GM23338 (cell line): ENCODE measurements at regions not wholly inside any gene's neighbourhood (a gene's known extent, or its start where the extent isn't known, plus 50 kb on each side); places are given as distances from the start of the nearest gene placed in this dataset.

Experiments used
- ATAC-seq: fragments of 200-7000 bp; cut with Tn5 transposase; 3 replicates; pipeline ENCODE4 v1.9.1; 2020
- DNase-seq: peaks from one replicate; pipeline ENCODE4 v3.0.0-alpha.2; 2015; ENCODE audit warnings: low spot score
- H2AFZ ChIP-seq: fragments of 200-600 bp; sonication (generic); 2 replicates; pipeline ENCODE4 v1.8.0; 2016; ENCODE audit warnings: antibody characterized with exemption, mild to moderate bottlenecking, moderate library complexity
- H3F3A ChIP-seq: fragments of 200-600 bp; sonication (generic); replicated peaks from 2 replicates; pipeline ENCODE4 v1.8.0; 2017; ENCODE audit warnings: antibody characterized with exemption, mixed run types, low read depth
- H3K27ac ChIP-seq: fragments of 200-600 bp; sonication (generic); 2 replicates; pipeline ENCODE4 v1.6.1; 2016; ENCODE audit warnings: low read depth
- H3K27me3 ChIP-seq: fragments of 200-600 bp; sonication (generic); 2 replicates; pipeline ENCODE4 v1.8.0; 2016; ENCODE audit warnings: mild to moderate bottlenecking, mixed run types, moderate library complexity; ENCODE audit not compliant: insufficient read depth
- H3K36me3 ChIP-seq: fragments of 200-600 bp; sonication (generic); 2 replicates; pipeline ENCODE4 v1.8.0; 2016; ENCODE audit warnings: mild to moderate bottlenecking; ENCODE audit not compliant: insufficient read depth
- H3K4me1 ChIP-seq: fragments of 200-600 bp; sonication (generic); 2 replicates; pipeline ENCODE4 v1.8.0; 2016; ENCODE audit warnings: mild to moderate bottlenecking, moderate library complexity; ENCODE audit not compliant: insufficient read depth
- H3K4me2 ChIP-seq: fragments of 200-600 bp; sonication (generic); 2 replicates; pipeline ENCODE4 v1.7.1; 2017; ENCODE audit warnings: mixed run types
- H3K4me3 ChIP-seq: fragments of 200-600 bp; sonication (generic); 2 replicates; pipeline ENCODE4 v1.6.1; 2016; ENCODE audit warnings: mixed run types
- H3K79me2 ChIP-seq: fragments of 200-600 bp; sonication (generic); replicated peaks from 2 replicates; pipeline ENCODE4 v1.8.0; 2017; ENCODE audit warnings: mild to moderate bottlenecking; ENCODE audit not compliant: insufficient read depth
- H3K9me2 ChIP-seq: fragments of 200-600 bp; sonication (generic); 2 replicates; pipeline ENCODE4 v1.8.0; 2017; ENCODE audit not compliant: insufficient read depth
- H4K20me1 ChIP-seq: fragments of 200-600 bp; sonication (generic); replicated peaks from 2 replicates; pipeline ENCODE4 v1.8.0; 2017; ENCODE audit warnings: mild to moderate bottlenecking; ENCODE audit not compliant: insufficient read depth
- H3K27ac Mint-ChIP-seq: 2 replicates; pipeline ENCODE4 v1.8.0; 2020; ENCODE audit warnings: inconsistent platforms, mild to moderate bottlenecking, moderate library complexity, mixed read lengths
- H3K27me3 Mint-ChIP-seq: 3 replicates; pipeline ENCODE4 v1.8.0; 2022; ENCODE audit warnings: low read depth, mild to moderate bottlenecking, moderate library complexity, mixed read lengths, inconsistent platforms; ENCODE audit not compliant: insufficient read depth, poor library complexity
- H3K36me3 Mint-ChIP-seq: 3 replicates; pipeline ENCODE4 v1.8.0; 2021; ENCODE audit warnings: low read depth, mild to moderate bottlenecking, inconsistent platforms, moderate library complexity, mixed read lengths
- H3K4me1 Mint-ChIP-seq: 3 replicates; pipeline ENCODE4 v1.8.0; 2020; ENCODE audit warnings: mild to moderate bottlenecking, inconsistent platforms, mixed read lengths
- H3K4me3 Mint-ChIP-seq: 3 replicates; pipeline ENCODE4 v1.8.0; 2021; ENCODE audit warnings: moderate library complexity, mild to moderate bottlenecking, inconsistent platforms, mixed read lengths
- H3K9me3 Mint-ChIP-seq: 3 replicates; pipeline ENCODE4 v1.8.0; 2020; ENCODE audit warnings: moderate library complexity, mild to moderate bottlenecking, inconsistent platforms, mixed read lengths
- POLR2AphosphoS5 ChIP-seq: IDR thresholded peaks from 2 replicates; pipeline ENCODE4 v1.6.1; 2016; ENCODE audit warnings: antibody characterized with exemption, low read depth
- ZNF114 ChIP-seq: fragments of 250-450 bp; sonication (Bioruptor Pico); IDR thresholded peaks from 2 replicates; pipeline ENCODE4 v1.5.0; 2020; ENCODE audit warnings: mild to moderate bottlenecking, moderate library complexity
- ZNF331 ChIP-seq: fragments of 250-450 bp; sonication (Bioruptor Pico); IDR thresholded peaks from 2 replicates; pipeline ENCODE4 v1.5.0; 2020; ENCODE audit warnings: low read depth, mild to moderate bottlenecking, moderate library complexity
- TF ChIP-seq, protein P1 (sequence below), 2 experiments: fragments of 200-600 bp in 1 of 2; sonication (generic) in 1 of 2; conservative IDR thresholded peaks; 2 replicates each; pipeline versions ENCODE4 v1.5.1 to v1.6.1; 2016 to 2017; ENCODE audit warnings: antibody characterized with exemption in 2 of 2, low read depth in 2 of 2, mild to moderate bottlenecking in 2 of 2, moderate library complexity in 1 of 2
- TF ChIP-seq, protein P2 (sequence below): fragments of 250-450 bp; sonication (Bioruptor Pico); IDR thresholded peaks from 2 replicates; pipeline ENCODE4 v1.5.0; 2020; ENCODE audit warnings: mild to moderate bottlenecking, moderate library complexity

DNA sequence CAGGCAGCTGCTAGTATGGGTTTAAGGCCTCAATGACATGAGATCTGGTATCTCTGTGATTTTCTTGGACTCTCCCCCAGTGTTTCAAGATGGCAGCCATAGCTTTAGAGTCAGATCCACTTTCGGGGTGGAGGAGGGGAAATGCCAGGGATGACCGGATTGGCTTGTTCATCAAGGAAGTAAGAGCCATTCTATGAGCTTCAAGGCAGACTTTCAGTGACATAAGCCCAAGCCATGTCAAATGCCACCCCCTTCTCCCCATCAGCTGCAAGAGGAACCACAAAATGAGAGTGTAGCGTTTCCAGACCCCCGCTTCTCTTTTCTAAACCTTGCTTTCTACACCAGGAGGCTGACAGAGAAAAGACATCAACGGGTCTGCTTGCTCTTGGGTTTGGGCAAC lies 271.8 kb downstream of the PSAT1 start:
- no peaks in the 10 kb centered on the region for H3K79me2 ChIP-seq

More for the DNA sequence above, 271.8 kb downstream of the PSAT1 start:
- H2AFZ ChIP-seq = no peak overlapping the region
- no peaks in the 10 kb centered on the region for H3K36me3 Mint-ChIP-seq
- H3K4me1 Mint-ChIP-seq = peaks cover 24% of the 10 kb centered on the region
- H3K4me1 ChIP-seq = peaks cover 9% of the 10 kb centered on the region; the same call in 1 of the 2 replicates
- peaks cover 2% of the 10 kb centered on the region for H3K27me3 Mint-ChIP-seq
- H3F3A ChIP-seq = no peaks in the 10 kb centered on the region
- no peak for DNase-seq
- no peaks in the 10 kb centered on the region for H3K27me3 ChIP-seq
- no peak overlapping the region for H3K4me3 ChIP-seq
- no peak overlapping the region for H3K4me2 ChIP-seq
- no peak overlapping the region for H3K4me3 Mint-ChIP-seq
- no peak overlapping the region for H3K27ac ChIP-seq
- TF ChIP-seq, protein P1, sequence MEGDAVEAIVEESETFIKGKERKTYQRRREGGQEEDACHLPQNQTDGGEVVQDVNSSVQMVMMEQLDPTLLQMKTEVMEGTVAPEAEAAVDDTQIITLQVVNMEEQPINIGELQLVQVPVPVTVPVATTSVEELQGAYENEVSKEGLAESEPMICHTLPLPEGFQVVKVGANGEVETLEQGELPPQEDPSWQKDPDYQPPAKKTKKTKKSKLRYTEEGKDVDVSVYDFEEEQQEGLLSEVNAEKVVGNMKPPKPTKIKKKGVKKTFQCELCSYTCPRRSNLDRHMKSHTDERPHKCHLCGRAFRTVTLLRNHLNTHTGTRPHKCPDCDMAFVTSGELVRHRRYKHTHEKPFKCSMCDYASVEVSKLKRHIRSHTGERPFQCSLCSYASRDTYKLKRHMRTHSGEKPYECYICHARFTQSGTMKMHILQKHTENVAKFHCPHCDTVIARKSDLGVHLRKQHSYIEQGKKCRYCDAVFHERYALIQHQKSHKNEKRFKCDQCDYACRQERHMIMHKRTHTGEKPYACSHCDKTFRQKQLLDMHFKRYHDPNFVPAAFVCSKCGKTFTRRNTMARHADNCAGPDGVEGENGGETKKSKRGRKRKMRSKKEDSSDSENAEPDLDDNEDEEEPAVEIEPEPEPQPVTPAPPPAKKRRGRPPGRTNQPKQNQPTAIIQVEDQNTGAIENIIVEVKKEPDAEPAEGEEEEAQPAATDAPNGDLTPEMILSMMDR (conservative IDR thresholded peaks at IDR 0.05; ENCODE audit: low read depth in 2 of 2) = no peak
- TF ChIP-seq POLR2AphosphoS5 = no peak
- no peak for TF ChIP-seq ZNF331
- TF ChIP-seq, protein P2, sequence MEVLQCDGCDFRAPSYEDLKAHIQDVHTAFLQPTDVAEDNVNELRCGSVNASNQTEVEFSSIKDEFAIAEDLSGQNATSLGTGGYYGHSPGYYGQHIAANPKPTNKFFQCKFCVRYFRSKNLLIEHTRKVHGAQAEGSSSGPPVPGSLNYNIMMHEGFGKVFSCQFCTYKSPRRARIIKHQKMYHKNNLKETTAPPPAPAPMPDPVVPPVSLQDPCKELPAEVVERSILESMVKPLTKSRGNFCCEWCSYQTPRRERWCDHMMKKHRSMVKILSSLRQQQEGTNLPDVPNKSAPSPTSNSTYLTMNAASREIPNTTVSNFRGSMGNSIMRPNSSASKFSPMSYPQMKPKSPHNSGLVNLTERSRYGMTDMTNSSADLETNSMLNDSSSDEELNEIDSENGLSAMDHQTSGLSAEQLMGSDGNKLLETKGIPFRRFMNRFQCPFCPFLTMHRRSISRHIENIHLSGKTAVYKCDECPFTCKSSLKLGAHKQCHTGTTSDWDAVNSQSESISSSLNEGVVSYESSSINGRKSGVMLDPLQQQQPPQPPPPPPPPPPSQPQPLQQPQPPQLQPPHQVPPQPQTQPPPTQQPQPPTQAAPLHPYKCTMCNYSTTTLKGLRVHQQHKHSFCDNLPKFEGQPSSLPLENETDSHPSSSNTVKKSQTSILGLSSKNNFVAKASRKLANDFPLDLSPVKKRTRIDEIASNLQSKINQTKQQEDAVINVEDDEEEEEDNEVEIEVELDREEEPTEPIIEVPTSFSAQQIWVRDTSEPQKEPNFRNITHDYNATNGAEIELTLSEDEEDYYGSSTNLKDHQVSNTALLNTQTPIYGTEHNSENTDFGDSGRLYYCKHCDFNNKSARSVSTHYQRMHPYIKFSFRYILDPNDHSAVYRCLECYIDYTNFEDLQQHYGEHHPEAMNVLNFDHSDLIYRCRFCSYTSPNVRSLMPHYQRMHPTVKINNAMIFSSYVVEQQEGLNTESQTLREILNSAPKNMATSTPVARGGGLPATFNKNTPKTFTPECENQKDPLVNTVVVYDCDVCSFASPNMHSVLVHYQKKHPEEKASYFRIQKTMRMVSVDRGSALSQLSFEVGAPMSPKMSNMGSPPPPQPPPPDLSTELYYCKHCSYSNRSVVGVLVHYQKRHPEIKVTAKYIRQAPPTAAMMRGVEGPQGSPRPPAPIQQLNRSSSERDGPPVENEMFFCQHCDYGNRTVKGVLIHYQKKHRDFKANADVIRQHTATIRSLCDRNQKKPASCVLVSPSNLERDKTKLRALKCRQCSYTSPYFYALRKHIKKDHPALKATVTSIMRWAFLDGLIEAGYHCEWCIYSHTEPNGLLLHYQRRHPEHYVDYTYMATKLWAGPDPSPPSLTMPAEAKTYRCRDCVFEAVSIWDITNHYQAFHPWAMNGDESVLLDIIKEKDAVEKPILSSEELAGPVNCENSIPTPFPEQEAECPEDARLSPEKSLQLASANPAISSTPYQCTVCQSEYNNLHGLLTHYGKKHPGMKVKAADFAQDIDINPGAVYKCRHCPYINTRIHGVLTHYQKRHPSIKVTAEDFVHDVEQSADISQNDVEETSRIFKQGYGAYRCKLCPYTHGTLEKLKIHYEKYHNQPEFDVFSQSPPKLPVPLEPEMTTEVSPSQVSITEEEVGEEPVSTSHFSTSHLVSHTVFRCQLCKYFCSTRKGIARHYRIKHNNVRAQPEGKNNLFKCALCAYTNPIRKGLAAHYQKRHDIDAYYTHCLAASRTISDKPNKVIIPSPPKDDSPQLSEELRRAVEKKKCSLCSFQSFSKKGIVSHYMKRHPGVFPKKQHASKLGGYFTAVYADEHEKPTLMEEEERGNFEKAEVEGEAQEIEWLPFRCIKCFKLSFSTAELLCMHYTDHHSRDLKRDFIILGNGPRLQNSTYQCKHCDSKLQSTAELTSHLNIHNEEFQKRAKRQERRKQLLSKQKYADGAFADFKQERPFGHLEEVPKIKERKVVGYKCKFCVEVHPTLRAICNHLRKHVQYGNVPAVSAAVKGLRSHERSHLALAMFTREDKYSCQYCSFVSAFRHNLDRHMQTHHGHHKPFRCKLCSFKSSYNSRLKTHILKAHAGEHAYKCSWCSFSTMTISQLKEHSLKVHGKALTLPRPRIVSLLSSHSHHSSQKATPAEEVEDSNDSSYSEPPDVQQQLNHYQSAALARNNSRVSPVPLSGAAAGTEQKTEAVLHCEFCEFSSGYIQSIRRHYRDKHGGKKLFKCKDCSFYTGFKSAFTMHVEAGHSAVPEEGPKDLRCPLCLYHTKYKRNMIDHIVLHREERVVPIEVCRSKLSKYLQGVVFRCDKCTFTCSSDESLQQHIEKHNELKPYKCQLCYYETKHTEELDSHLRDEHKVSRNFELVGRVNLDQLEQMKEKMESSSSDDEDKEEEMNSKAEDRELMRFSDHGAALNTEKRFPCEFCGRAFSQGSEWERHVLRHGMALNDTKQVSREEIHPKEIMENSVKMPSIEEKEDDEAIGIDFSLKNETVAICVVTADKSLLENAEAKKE = no peak
- TF ChIP-seq ZNF114 (CRISPR knock-in tag) = no peak
- H3K9me3 Mint-ChIP-seq = no peaks in the 10 kb centered on the region
- H3K9me2 ChIP-seq = peaks cover 10% of the 10 kb centered on the region
- no peaks in the 10 kb centered on the region for H3K36me3 ChIP-seq
- no peak for ATAC-seq
- H4K20me1 ChIP-seq = no peaks in the 10 kb centered on the region; the same call in 1 of the 2 replicates
- H3K27ac Mint-ChIP-seq = no peak overlapping the region
